GM12878 (cell line): ENCODE measurements at regions not wholly inside any gene's neighbourhood (a gene's known extent, or its start where the extent isn't known, plus 50 kb on each side); places are given as distances from the start of the nearest gene placed in this dataset.

Experiments used
- ATAC-seq: fragments of 200-7000 bp; cut with Tn5 transposase; 3 replicates; pipeline ENCODE4 v1.9.1; 2020; ENCODE audit warnings: mild to moderate bottlenecking, moderate library complexity
- BruUV-seq: library from RNA; stranded (reverse); fragments of 400-500 nt; replicated peaks from 2 replicates; lab custom pipeline; 2021; lab: Mats Ljungman, UMichigan
- CTCF ChIA-PET: fragments of 300-600 bp; sonication (Branson Sonifier 250); formaldehyde crosslinking; extraction: SDS; loops from one replicate; lab custom pipeline; 2021; ENCODE audit warnings: inconsistent platforms; lab: Yijun Ruan, JAX
- POLR2A ChIA-PET: fragments of 350-600 bp; formaldehyde crosslinking; extraction: SDS; loops from one replicate; lab custom pipeline; 2021; ENCODE audit warnings: inconsistent platforms; lab: Charles Lee
- RAD21 ChIA-PET: fragments of 300-600 bp; sonication (Branson Sonifier 250); formaldehyde crosslinking; loops from one replicate; lab custom pipeline; 2023; ENCODE audit warnings: antibody characterized with exemption; ENCODE audit not compliant: unreplicated experiment; lab: Charles Lee
- SMC1A ChIA-PET: fragments of 300-600 bp; sonication (Branson Sonifier 250); formaldehyde crosslinking; loops from one replicate; lab custom pipeline; 2023; ENCODE audit not compliant: unreplicated experiment, uncharacterized antibody; lab: Charles Lee
- DNase-seq: peaks from one replicate; pipeline ENCODE4 v3.0.0-alpha.2; 2011; ENCODE audit warnings: low read depth, low spot score
- FAIRE-seq: peaks from 3 replicates; lab custom pipeline; 2011; peaks lifted over from hg19 to GRCh38; lab: Jason Lieb, UNC
- H2AFZ ChIP-seq: 2 replicates; pipeline ENCODE4 v1.6.0; 2011; ENCODE audit warnings: low read depth, low read length, control low read depth; ENCODE audit not compliant: control insufficient read depth
- H3K27ac ChIP-seq: 2 replicates; pipeline ENCODE4 v1.5.1; 2011; ENCODE audit warnings: control low read depth; ENCODE audit not compliant: control insufficient read depth, insufficient read depth
- H3K27me3 ChIP-seq, 2 experiments: replicated peaks in 1 of 2; 2 replicates each; pipeline versions ENCODE4 v1.6.0 to v1.6.1; 2011; ENCODE audit warnings: low read length in 1 of 2; ENCODE audit not compliant: control insufficient read depth in 2 of 2, insufficient read depth in 2 of 2
- H3K36me3 ChIP-seq, 2 experiments: 2 replicates each; pipeline ENCODE4 v1.5.1; 2011; ENCODE audit warnings: low read length in 1 of 2; ENCODE audit not compliant: control insufficient read depth in 2 of 2, insufficient read depth in 2 of 2
- H3K4me1 ChIP-seq: 2 replicates; pipeline ENCODE4 v1.6.1; 2011; ENCODE audit warnings: mild to moderate bottlenecking, low read length, moderate library complexity, mixed read lengths; ENCODE audit not compliant: control insufficient read depth, insufficient read depth
- H3K4me2 ChIP-seq: 2 replicates; pipeline ENCODE4 v1.6.0; 2011; ENCODE audit warnings: control low read depth; ENCODE audit not compliant: control insufficient read depth, insufficient read depth
- H3K4me3 ChIP-seq: fragments of 200-600 bp; sonication (generic); 2 replicates; pipeline ENCODE4 v1.5.1; 2016
- H3K79me2 ChIP-seq: 2 replicates; pipeline ENCODE4 v1.6.0; 2011; ENCODE audit warnings: low read length; ENCODE audit not compliant: control insufficient read depth, insufficient read depth
- H3K9ac ChIP-seq: 2 replicates; pipeline ENCODE4 v1.8.0; 2011; ENCODE audit warnings: low read length, control low read depth, mixed read lengths; ENCODE audit not compliant: control insufficient read depth, insufficient read depth
- H3K9me3 ChIP-seq: replicated peaks from 3 replicates; pipeline ENCODE4 v1.5.1; 2011; ENCODE audit warnings: mild to moderate bottlenecking, low read length; ENCODE audit not compliant: control insufficient read depth, insufficient read depth
- H4K20me1 ChIP-seq: 2 replicates; pipeline ENCODE4 v1.6.0; 2011; ENCODE audit not compliant: control insufficient read depth, insufficient read depth
- BACH1 ChIP-seq: fragments of 450-650 bp; IDR thresholded peaks from 2 replicates; pipeline ENCODE4 v1.6.1; 2017; ENCODE audit warnings: mild to moderate bottlenecking, borderline replicate concordance
- BRCA1 ChIP-seq: IDR thresholded peaks from 2 replicates; pipeline ENCODE4 v1.6.1; 2011; ENCODE audit warnings: low read depth, low read length, improper control_type of control experiment
- CREM ChIP-seq: IDR thresholded peaks from 2 replicates; pipeline ENCODE4 v1.6.1; 2014; ENCODE audit warnings: antibody characterized with exemption, low read depth
- E2F4 ChIP-seq: IDR thresholded peaks from 2 replicates; pipeline ENCODE4 v1.6.1; 2012; ENCODE audit warnings: low read depth, low read length, improper control_type of control experiment
- IKZF1 ChIP-seq: fragments of 450-650 bp; conservative IDR thresholded peaks from 2 replicates; pipeline ENCODE4 v1.6.1; 2017; ENCODE audit warnings: antibody characterized with exemption, mild to moderate bottlenecking
- MEF2A ChIP-seq: IDR thresholded peaks from 2 replicates; pipeline ENCODE4 v1.6.1; 2011; ENCODE audit warnings: low read depth, mild to moderate bottlenecking, low read length, moderate library complexity; ENCODE audit not compliant: insufficient read depth
- MTA3 ChIP-seq: IDR thresholded peaks from 2 replicates; pipeline ENCODE4 v1.6.1; 2012; ENCODE audit warnings: low read length, inconsistent platforms, borderline replicate concordance
- POLR2AphosphoS5 ChIP-seq: IDR thresholded peaks from 2 replicates; pipeline ENCODE4 v1.6.1; 2011; ENCODE audit warnings: mild to moderate bottlenecking, low read length, inconsistent platforms
- POU2F2 ChIP-seq: IDR thresholded peaks from 3 replicates; pipeline ENCODE4 v1.6.1; 2011; ENCODE audit warnings: low read depth, mild to moderate bottlenecking, low read length, borderline replicate concordance
- STAT1 ChIP-seq: fragments of 450-650 bp; conservative IDR thresholded peaks from 2 replicates; pipeline ENCODE4 v1.6.1; 2014; ENCODE audit warnings: antibody characterized with exemption, mild to moderate bottlenecking
- ZBED1 ChIP-seq: IDR thresholded peaks from 2 replicates; pipeline ENCODE4 v1.6.1; 2016; ENCODE audit warnings: borderline replicate concordance
- ZSCAN29 ChIP-seq: fragments of 450-650 bp; IDR thresholded peaks from 2 replicates; pipeline ENCODE4 v1.6.1; 2017; ENCODE audit warnings: mild to moderate bottlenecking, moderate library complexity
- WGBS: methylation state at CpG from one replicate; pipeline ENCODE4 v1.1.6; 2016; ENCODE audit warnings: low lambda C conversion rate; ENCODE audit not compliant: insufficient replicate concordance, insufficient coverage; ENCODE audit errors: missing lambda C conversion rate; 5-methylcytosine and 5-hydroxymethylcytosine counted together
- in situ Hi-C: fragments of 300-500 bp; cut with MboI; formaldehyde crosslinking; loops from 9 replicates; pipeline ENCODE4 v1.14.3; 2018; ENCODE audit warnings: mixed read lengths
- intact Hi-C: fragments of 100-400 bp; cut with micrococcal nuclease; formaldehyde crosslinking; loops from one replicate; pipeline ENCODE4 v1.14.2; 2022; ENCODE audit not compliant: unreplicated experiment

GRCh38 chr13:51162701-51163100 is 51.6 kb upstream of the C13orf42 start:
- no peak overlapping the region for H3K9ac ChIP-seq
- ChIA-PET POLR2A (no interaction called here), CTCF (interaction anchor here (0.5 to 0.9 kb wide), 2 partner anchors 37 to 541 kb away, joined by 3 read pairs; no protein-coding TSS in a partner anchor), RAD21 (no interaction called here), SMC1A (no interaction called here)
- BruUV-seq = no TSS peak
- intact Hi-C loops (no loop called here), in situ Hi-C loops (no loop called here)
- no peaks in the 10 kb centered on the region for H3K36me3 ChIP-seq
- H4K20me1 ChIP-seq = no peaks in the 10 kb centered on the region
- no peak overlapping the region for H3K4me2 ChIP-seq
- H3K9me3 ChIP-seq = no peaks in the 10 kb centered on the region
- no peak for ATAC-seq
- 38% methylated on average over 4 of the region's 4 CpGs for WGBS
- no peak for TF ChIP-seq CREM
- no peak for TF ChIP-seq BRCA1
- TF ChIP-seq IKZF1 = no peak
- TF ChIP-seq POLR2AphosphoS5 = no peak
- TF ChIP-seq ZBED1 = no peak
- TF ChIP-seq STAT1 = no peak
- no peak for TF ChIP-seq POU2F2
- TF ChIP-seq E2F4 = no peak
- TF ChIP-seq MEF2A = no peak
- TF ChIP-seq ZSCAN29 = no peak
- no peak for TF ChIP-seq BACH1
- TF ChIP-seq MTA3 = no peak
- DNase-seq = no peak
- H3K4me3 ChIP-seq = no peak overlapping the region
- H3K79me2 ChIP-seq = no peaks in the 10 kb centered on the region
- H2AFZ ChIP-seq = no peak overlapping the region
- H3K27ac ChIP-seq = no peak overlapping the region
- no peak for FAIRE-seq
- no peaks in the 10 kb centered on the region for H3K4me1 ChIP-seq
- H3K27me3 ChIP-seq = no peaks in the 10 kb centered on the region; a peak in 1 of 4 replicates
